Neutrophil (primary cell): ENCODE measurements at regions not wholly inside any gene's neighbourhood (a gene's known extent, or its start where the extent isn't known, plus 50 kb on each side); places are given as distances from the start of the nearest gene placed in this dataset.

Source experiments
- H3K27ac ChIP-seq: fragments of 200-600 bp; sonication (generic); 2 replicates; pipeline ENCODE4 v1.5.1; 2016; ENCODE audit warnings: mild to moderate bottlenecking, moderate library complexity
- H3K27me3 ChIP-seq: fragments of 200-600 bp; sonication (generic); 2 replicates; pipeline ENCODE4 v1.6.0; 2016; ENCODE audit warnings: mild to moderate bottlenecking
- H3K36me3 ChIP-seq: fragments of 200-600 bp; sonication (generic); 2 replicates; pipeline ENCODE4 v1.5.1; 2017
- H3K4me1 ChIP-seq, 2 experiments: fragments of 200-600 bp in 1 of 2; sonication (generic) in 1 of 2; 1 replicate in 1 of 2; 2 replicates in 1 of 2; pipeline versions ENCODE4 v1.5.1 to v1.6.1; 2013 to 2016; ENCODE audit warnings: low read depth in 1 of 2, low read length in 1 of 2, mild to moderate bottlenecking in 1 of 2, moderate library complexity in 1 of 2; ENCODE audit not compliant: control insufficient read depth in 1 of 2, insufficient read depth in 1 of 2
- H3K4me3 ChIP-seq, 2 experiments: fragments of 200-600 bp in 1 of 2; sonication (generic) in 1 of 2; 1 replicate in 1 of 2; 2 replicates in 1 of 2; pipeline ENCODE4 v1.5.1; 2013 to 2016; ENCODE audit warnings: low read depth in 1 of 2, low read length in 1 of 2, mild to moderate bottlenecking in 1 of 2, moderate library complexity in 1 of 2
- H3K9me3 ChIP-seq: fragments of 200-600 bp; sonication (generic); 2 replicates; pipeline ENCODE4 v1.5.1; 2016
- CTCF ChIP-seq: fragments of 200-600 bp; sonication (generic); IDR thresholded peaks from 2 replicates; pipeline ENCODE4 v1.5.1; 2016; ENCODE audit warnings: antibody characterized with exemption

DNA sequence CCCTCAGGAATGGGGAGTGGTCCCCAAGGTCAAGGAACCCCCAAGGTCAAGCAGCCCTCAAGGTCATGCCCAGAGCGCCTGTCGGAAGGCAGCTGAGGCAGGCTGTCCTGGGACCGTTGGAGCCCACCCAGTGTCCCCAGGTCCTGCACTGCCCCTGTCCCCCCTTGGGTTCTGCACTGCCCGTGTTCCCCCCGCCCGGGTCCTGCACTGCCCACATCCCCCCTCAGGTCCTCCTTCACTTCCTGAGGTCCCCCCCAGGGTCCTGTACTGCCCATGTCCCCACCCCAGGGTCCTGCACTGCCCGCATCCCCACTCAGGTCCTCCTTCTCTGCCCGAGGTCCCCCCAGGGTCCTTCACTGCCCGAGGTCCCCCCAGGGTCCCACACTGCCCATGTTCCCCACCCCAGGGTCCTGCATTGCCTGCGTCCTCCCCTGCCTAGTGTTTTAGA, 1073.0 kb downstream of the BRD1 start:
- no peaks in the 10 kb centered on the region for H3K4me1 ChIP-seq
- TF ChIP-seq CTCF, result no peak
- no peaks in the 10 kb centered on the region for H3K27me3 ChIP-seq

DNA sequence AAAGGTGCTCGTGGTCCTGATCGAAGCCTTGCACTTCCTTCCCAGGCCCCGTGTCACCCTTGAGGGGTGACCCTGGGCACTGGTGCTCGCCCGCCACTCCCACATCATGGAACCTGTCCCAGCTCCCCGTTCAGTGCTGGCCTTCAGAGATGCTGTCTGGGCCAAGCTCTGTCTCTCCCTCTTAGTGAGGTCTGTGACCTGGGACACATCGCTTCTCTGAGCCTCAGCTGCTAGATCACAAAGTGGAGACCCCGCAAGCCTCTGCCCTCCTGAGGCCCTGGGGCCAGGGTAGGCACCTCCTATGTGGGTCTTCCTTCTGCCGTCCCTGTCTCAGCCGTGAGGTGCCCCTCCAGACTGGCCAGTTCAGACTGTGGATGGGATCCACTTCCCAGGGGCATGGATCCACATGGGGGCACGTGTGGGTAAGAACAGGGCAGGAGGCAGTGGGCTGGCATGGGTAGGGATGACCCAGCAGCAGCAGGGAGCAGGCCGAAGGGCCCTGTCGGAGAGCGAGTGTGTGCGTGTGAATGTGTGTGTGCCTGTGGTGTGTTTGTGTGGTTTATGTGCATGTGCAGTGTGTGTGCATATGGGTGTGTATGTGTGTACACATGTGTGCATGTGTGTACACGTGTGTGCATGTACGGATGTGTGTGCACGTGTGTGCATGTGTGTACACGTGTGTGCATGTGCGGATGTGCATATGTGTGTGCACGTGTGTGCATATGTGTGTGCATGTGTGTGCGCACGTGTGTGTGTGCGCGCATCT, 1073.7 kb downstream of the BRD1 start:
- H3K9me3 ChIP-seq, result no peaks in the 10 kb centered on the region
- no peaks in the 10 kb centered on the region for H3K4me1 ChIP-seq
- TF ChIP-seq CTCF, result no peak
- no peaks in the 10 kb centered on the region for H3K27me3 ChIP-seq
- no peak overlapping the region for H3K4me3 ChIP-seq
- no peaks in the 10 kb centered on the region for H3K36me3 ChIP-seq
- H3K27ac ChIP-seq, result no peak overlapping the region

More for the DNA sequence above, 1073.0 kb downstream of the BRD1 start:
- Histone ChIP-seq H3K27ac (no peak overlapping the region), H3K36me3 (no peaks in the 10 kb centered on the region), H3K9me3 (no peaks in the 10 kb centered on the region), H3K4me3 (no peak overlapping the region)

- no peak for TF ChIP-seq CTCF
- Histone ChIP-seq H3K27ac (no peak overlapping the region), H3K9me3 (no peaks in the 10 kb centered on the region), H3K36me3 (no peaks in the 10 kb centered on the region), H3K4me1 (no peaks in the 10 kb centered on the region), H3K27me3 (no peaks in the 10 kb centered on the region), H3K4me3 (no peak overlapping the region)
Measured at GRCh38 chr22:48753381-48753730, 1074.3 kb downstream of the BRD1 start.

DNA sequence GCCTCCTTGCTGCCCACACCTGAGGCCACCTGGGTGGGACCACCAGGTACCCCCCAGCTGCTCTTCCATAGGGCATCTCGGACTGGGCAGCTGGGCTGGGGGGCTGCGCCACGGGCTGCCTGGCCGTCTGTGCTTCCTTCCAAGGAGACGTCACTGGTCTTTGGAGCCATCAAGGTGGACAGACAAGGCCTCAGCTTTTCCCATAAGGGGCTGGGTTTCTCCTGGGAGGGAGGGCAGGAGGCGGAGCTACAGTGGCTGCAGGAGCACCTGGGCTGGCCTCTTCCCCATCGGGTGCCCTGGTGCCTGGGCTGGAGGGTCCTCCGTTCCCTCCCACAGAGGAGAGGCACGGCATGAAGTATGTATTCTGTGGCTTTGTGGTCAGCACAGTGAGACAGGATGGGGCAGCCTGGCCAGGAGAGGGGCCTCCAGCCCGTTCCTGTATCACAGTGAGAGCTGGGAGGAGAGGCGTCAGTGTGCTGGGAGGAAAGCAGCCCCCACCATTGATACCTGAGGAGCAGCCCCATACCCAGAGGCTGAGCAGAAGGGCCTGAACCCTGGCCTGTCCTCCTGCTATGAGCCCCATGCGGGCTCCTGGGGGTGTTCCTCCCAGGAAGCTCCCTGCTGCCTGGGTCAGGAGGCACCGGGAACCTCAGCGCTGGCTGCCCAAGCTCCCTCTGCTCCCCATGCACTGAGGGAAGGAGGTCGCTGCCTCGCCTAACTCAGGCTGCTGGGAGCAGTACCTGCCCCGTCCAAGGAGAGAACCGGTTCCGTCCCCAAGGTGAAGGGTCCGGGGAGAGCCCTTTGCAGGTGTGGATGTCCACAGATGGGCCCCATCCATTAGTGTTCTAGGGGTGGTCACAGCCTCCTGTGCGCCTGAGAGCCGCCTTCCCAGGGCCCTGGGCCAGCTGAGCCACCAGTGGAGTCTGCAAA, 1075.0 kb downstream of the BRD1 start:
- no peaks in the 10 kb centered on the region for H3K4me1 ChIP-seq
- no peak overlapping the region for H3K27ac ChIP-seq
- H3K9me3 ChIP-seq, result no peaks in the 10 kb centered on the region

More for the DNA sequence above, 1075.0 kb downstream of the BRD1 start:
- Histone ChIP-seq H3K4me3 (no peak overlapping the region), H3K36me3 (no peaks in the 10 kb centered on the region), H3K27me3 (no peaks in the 10 kb centered on the region)
- TF ChIP-seq CTCF, result no peak
